ENCODE measurements at regions not wholly inside any gene's neighbourhood (a gene's known extent, or its start where the extent isn't known, plus 50 kb on each side); places are given as distances from the start of the nearest gene placed in this dataset.

DNA sequence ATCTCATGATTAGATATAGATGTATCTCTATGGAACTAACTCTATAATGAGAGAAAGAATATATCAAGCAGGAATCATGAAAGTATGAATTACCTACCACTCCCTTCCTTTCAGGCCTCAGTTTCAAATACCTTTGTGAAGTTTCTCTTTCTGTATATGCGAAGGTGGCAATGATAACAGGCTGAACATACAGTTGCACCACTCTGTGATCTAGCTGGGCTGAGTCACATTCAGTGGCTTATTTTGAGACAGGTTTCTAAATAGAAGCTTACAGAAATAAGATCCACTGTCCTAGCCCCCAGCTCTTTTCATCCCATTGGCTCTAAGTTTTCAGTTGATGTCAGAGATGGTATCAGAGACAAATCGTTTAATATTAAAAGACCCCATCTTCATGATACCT is 662.0 kb downstream of the SLITRK1 start:
- no peaks in the 10 kb centered on the region for H3K4me1 ChIP-seq (ENCODE audit: insufficient read depth, low read length, poor library complexity, severe bottlenecking)
- TF ChIP-seq EZH2phosphoT487 (IDR thresholded peaks at IDR 0.05; ENCODE audit: borderline replicate concordance, low read depth, low read length) = no peak
- TF ChIP-seq, protein P1, sequence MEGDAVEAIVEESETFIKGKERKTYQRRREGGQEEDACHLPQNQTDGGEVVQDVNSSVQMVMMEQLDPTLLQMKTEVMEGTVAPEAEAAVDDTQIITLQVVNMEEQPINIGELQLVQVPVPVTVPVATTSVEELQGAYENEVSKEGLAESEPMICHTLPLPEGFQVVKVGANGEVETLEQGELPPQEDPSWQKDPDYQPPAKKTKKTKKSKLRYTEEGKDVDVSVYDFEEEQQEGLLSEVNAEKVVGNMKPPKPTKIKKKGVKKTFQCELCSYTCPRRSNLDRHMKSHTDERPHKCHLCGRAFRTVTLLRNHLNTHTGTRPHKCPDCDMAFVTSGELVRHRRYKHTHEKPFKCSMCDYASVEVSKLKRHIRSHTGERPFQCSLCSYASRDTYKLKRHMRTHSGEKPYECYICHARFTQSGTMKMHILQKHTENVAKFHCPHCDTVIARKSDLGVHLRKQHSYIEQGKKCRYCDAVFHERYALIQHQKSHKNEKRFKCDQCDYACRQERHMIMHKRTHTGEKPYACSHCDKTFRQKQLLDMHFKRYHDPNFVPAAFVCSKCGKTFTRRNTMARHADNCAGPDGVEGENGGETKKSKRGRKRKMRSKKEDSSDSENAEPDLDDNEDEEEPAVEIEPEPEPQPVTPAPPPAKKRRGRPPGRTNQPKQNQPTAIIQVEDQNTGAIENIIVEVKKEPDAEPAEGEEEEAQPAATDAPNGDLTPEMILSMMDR (conservative IDR thresholded peaks at IDR 0.05; ENCODE audit: low read length) = no peak
- ChIA-PET POLR2A (no interaction called here), CTCF (ENCODE audit: unreplicated experiment) (no interaction called here)
- DNase-seq (ENCODE audit: low spot score) = no peak
- no peak overlapping the region for H3K27ac ChIP-seq (ENCODE audit: low read depth, low read length, poor library complexity, severe bottlenecking)
- no peaks in the 10 kb centered on the region for H4K20me1 ChIP-seq (ENCODE audit: insufficient read depth, low read length)
- intact Hi-C loops (cut with micrococcal nuclease; ENCODE audit: unreplicated experiment) = no loop called here
- no peak overlapping the region for H3K4me2 ChIP-seq (ENCODE audit: low read length)
- H3K79me2 ChIP-seq (ENCODE audit: insufficient read depth, low read depth, low read length) = no peaks in the 10 kb centered on the region
- H2AFZ ChIP-seq (ENCODE audit: low read length) = no peak overlapping the region
- no TSS peak for BruUV-seq (replicated peaks)
- H3K4me3 ChIP-seq (ENCODE audit: low read depth, low read length, poor library complexity, severe bottlenecking) = no peak overlapping the region
- H3K9me3 ChIP-seq (ENCODE audit: low read length) = no peaks in the 10 kb centered on the region
- no peaks in the 10 kb centered on the region for H3K36me3 ChIP-seq (ENCODE audit: insufficient read depth, low read length)
- no peaks in the 10 kb centered on the region for H3K9me2 ChIP-seq (ENCODE audit: insufficient read depth, low read length)

DNA sequence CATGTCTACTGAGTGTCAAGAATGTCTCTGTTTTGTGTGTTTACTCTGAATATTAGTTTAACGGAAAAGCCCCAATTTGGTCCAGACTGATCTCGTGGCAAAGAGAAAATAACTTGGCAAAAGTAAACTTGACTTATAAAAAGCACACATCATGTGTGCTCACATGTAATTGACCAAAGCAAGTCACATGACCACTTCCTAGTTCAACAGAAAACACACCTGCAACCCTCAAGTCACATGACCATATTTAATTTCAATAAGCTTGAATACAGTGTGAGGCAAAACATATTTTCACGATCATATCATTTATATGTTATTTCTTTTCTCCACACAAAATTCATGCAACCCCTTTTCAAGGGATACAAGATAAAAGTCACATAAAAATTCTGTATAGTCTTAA is 662.4 kb downstream of the SLITRK1 start:
- Histone ChIP-seq H3K36me3 (ENCODE audit: insufficient read depth, low read length) (no peaks in the 10 kb centered on the region), H3K4me1 (ENCODE audit: insufficient read depth, low read length, poor library complexity, severe bottlenecking) (no peaks in the 10 kb centered on the region), H3K4me2 (ENCODE audit: low read length) (no peak overlapping the region), H2AFZ (ENCODE audit: low read length) (no peak overlapping the region), H3K79me2 (ENCODE audit: insufficient read depth, low read depth, low read length) (no peaks in the 10 kb centered on the region), H3K9me3 (ENCODE audit: low read length) (no peaks in the 10 kb centered on the region), H4K20me1 (ENCODE audit: insufficient read depth, low read length) (no peaks in the 10 kb centered on the region), H3K27ac (ENCODE audit: low read depth, low read length, poor library complexity, severe bottlenecking) (no peak overlapping the region), H3K4me3 (ENCODE audit: low read depth, low read length, poor library complexity, severe bottlenecking) (no peak overlapping the region), H3K9me2 (ENCODE audit: insufficient read depth, low read length) (no peaks in the 10 kb centered on the region)
- no TSS peak for BruUV-seq (replicated peaks)
- intact Hi-C loops (cut with micrococcal nuclease; ENCODE audit: unreplicated experiment) = no loop called here
- DNase-seq (ENCODE audit: low spot score) = no peak
- TF ChIP-seq, protein P1 (conservative IDR thresholded peaks at IDR 0.05; ENCODE audit: low read length) = no peak
- no peak for TF ChIP-seq EZH2phosphoT487 (IDR thresholded peaks at IDR 0.05; ENCODE audit: borderline replicate concordance, low read depth, low read length)
- ChIA-PET POLR2A (no interaction called here), CTCF (ENCODE audit: unreplicated experiment) (no interaction called here)

DNA sequence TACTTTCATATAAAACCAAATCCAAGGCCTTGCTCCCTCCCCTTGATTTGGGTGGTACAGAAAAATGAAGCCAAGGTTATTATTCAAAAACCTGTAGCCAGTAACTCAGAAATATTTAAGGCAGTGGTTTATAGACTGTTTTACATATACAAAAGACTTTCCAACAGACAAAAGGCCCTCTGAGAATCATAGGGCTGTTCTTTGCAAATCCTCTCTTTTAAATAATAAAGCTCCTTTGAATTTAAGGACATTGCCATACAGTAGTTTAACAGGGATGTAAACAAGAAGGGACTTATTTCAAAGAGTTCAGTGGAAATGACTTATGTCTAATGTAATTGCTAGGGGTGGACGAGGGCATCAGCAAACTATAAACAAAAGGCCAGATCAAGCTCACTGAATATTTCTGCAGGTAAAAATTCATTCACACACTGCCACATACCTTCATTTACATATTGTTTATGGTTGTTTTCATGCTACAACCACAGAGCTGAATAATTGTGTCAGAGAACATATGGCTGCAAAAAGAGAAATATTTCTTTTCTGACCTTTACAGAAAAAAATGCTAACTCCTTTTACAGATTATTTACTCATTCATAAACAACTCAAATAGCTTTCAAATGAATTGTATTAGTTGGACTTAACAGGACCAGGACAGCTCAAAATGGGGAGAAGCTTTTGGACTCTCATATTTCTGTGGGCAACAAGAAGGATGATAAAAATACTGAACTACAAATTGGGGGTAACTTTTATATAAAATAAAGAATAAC is 665.6 kb downstream of the SLITRK1 start:
- H3K79me2 ChIP-seq (ENCODE audit: insufficient read depth, low read depth, low read length) = no peaks in the 10 kb centered on the region
- H3K9me2 ChIP-seq (ENCODE audit: insufficient read depth, low read length) = no peaks in the 10 kb centered on the region
- CTCF ChIA-PET (ENCODE audit: unreplicated experiment) = no interaction called here
- POLR2A ChIA-PET = interaction anchor here (0.7 kb wide), 1 partner anchor 9 kb away, joined by 3 read pairs; no protein-coding TSS in a partner anchor
- no peak overlapping the region for H2AFZ ChIP-seq (ENCODE audit: low read length)
- no TSS peak for BruUV-seq (replicated peaks)
- no peaks in the 10 kb centered on the region for H3K9me3 ChIP-seq (ENCODE audit: low read length)
- no peak for TF ChIP-seq EZH2phosphoT487 (IDR thresholded peaks at IDR 0.05; ENCODE audit: borderline replicate concordance, low read depth, low read length)
- TF ChIP-seq, protein P1 (conservative IDR thresholded peaks at IDR 0.05; ENCODE audit: low read length) = no peak
- H3K4me3 ChIP-seq (ENCODE audit: low read depth, low read length, poor library complexity, severe bottlenecking) = no peak overlapping the region
- H3K4me1 ChIP-seq (ENCODE audit: insufficient read depth, low read length, poor library complexity, severe bottlenecking) = no peaks in the 10 kb centered on the region
- H3K36me3 ChIP-seq (ENCODE audit: insufficient read depth, low read length) = no peaks in the 10 kb centered on the region
- no peak overlapping the region for H3K4me2 ChIP-seq (ENCODE audit: low read length)
- no peak overlapping the region for H3K27ac ChIP-seq (ENCODE audit: low read depth, low read length, poor library complexity, severe bottlenecking)
- intact Hi-C loops (cut with micrococcal nuclease; ENCODE audit: unreplicated experiment) = no loop called here
- no peak for DNase-seq (ENCODE audit: low spot score)
- no peaks in the 10 kb centered on the region for H4K20me1 ChIP-seq (ENCODE audit: insufficient read depth, low read length)
